Stimulated activated CD8-positive, alpha-beta memory T cell treated with anti-CD3 and anti-CD28 coated beads, Interleukin-15, amount 100 ng/mL, for 4 hours (primary cell): ENCODE measurements at regions not wholly inside any gene's neighbourhood (a gene's known extent, or its start where the extent isn't known, plus 50 kb on each side); places are given as distances from the start of the nearest gene placed in this dataset.

Experiments
- DNase-seq, 2 donors: peaks; one replicate each; pipeline ENCODE4 v3.0.0-alpha.2; 2020; ENCODE audit warnings: low read depth in 2 of 2

DNA sequence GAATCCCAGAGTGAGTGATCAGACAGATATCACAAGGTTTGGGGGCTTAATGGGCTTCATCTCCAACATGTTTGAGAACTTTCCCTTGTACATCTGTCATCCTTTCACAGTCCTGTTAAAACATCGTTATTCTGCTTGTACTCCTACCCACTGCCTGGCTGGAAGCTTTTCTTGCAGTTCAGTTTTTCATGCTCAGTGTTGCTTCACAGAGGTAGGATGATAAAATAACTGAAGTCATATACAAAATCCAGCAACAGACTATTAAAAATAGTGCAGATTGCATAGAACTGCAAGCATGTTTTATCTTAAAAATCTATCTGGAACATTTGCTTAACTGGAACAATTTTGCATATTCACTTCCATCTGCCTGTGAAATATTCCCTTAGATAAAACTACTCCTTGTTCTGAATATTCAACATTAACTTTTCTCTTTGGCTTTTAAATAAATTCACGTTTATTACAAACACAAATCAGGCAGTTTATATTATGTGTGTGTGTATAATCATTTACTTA is 579.6 kb upstream of the IGFBP7 start:
- no peak for DNase-seq

DNA sequence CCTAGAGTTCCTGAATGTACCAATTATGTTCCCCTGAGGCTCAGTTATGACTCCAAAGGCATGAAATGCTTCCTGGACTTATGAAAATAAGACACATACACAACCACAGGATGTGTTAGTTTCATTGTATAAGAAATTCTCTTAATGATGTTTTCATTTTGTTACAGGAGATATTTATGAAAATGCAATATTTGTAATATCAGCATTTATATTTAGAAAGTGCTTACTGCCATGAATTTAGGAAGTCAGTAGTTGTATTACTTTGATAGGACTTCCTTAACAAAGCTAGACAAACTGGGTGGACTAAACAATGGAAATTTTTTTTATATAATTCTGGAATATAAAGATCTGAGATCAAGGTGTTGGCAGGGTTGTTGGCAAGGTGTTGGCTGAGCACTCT is 572.1 kb upstream of the IGFBP7 start:
- no peak for DNase-seq

DNA sequence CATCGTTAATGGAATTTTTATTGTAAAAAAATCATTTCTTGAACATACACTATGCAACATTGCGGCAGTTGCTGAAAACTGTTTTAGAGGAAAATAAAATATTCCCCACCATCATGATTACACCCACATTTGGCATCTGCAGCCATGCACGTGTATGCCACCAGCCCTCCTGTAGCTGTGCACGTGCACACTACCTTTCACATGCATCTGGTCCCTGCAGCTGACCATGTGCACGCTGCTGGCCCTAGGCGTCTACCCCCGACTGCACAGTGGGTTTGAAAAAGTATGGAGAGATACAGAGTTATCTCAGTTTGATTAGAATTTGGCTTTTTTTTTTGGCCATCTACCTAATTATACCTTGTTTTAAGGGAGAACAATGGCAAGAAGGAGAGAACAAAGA is 569.8 kb upstream of the IGFBP7 start:
- DNase-seq: no peak

DNA sequence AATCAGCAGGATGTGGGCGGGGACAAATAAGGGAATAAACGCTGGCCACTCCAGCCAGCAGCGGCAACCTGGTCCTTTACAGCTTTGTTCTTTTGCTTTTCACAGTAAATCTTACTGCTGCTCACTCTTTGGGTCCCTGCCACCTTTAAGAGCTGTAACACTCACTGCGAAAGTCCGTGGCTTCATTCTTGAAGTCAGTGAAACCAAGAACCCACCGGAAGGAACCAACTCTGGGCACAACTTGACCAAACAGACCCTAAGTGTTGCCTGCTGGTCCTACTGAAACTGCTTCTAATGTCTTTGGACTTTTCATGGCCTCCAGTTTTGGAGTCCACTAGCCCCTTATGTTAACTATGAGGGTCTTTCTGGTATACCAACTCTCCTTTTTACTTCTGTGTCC is 566.2 kb upstream of the IGFBP7 start:
- DNase-seq: no peak

DNA sequence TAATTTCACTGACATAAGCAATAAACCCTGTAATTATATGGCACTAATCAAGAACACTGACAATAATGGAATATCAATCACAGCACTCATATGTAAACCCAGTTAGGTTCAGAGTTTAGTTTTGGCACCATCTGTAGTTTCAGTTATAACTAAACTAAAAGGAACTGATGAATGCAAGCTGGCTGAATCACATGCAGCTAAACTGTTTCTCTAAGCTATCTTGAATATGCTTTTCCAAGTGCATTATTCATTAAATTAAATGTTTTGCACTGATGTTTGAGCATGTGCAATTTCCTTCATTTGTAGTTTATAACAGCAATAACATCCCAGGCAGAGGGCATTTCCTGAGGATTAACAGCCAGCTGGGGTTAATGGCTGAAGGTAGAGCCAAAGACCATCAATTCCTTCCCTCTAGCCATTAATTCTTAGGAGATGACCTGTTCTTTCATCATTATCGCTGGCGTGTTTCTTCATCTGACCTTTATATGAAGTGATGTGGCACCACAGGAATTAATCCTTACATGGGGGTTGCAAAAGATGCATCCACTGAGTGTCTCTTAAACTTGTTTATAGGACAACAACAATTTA is 562.8 kb upstream of the IGFBP7 start:
- no peak for DNase-seq

DNA sequence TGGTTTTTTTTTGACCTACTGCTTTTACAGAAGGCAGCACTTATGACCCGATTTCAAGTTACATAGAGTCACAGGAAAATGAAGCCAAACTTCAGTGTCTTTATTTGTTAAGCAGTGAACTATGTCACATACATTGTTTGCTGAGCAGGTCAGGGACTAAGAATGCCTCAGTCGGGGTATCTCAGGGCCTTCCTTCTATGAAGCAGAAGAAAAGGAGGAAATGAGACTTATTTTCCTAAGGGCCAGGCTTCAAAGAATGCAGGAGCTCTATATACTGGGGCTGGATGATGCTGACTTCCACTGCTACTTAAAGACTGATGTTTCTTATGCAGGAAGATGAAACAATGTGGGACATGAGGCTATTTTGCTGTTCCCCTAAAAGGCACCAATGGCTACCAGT is 558.4 kb upstream of the IGFBP7 start:
- DNase-seq: no peak

DNA sequence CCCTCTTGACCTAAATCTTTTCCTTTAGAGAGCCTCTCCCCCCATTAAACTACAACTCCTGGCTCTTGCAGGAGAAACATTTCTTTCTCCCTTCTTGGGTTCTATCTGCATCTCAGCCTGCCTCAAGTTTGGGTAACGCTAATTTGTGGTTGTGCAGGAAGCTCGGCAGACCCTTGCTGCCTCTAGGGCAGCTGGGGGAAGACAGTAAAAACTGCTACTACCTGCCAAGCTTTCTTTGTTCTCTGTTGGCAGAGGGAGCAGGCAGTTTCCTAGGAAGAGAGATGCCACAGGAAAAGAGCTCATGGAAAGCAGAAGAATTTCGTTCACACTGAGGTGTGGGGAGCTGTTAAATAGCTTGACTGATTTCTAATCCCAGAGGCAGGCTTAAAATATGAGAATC is 555.6 kb upstream of the IGFBP7 start:
- no peak for DNase-seq

DNA sequence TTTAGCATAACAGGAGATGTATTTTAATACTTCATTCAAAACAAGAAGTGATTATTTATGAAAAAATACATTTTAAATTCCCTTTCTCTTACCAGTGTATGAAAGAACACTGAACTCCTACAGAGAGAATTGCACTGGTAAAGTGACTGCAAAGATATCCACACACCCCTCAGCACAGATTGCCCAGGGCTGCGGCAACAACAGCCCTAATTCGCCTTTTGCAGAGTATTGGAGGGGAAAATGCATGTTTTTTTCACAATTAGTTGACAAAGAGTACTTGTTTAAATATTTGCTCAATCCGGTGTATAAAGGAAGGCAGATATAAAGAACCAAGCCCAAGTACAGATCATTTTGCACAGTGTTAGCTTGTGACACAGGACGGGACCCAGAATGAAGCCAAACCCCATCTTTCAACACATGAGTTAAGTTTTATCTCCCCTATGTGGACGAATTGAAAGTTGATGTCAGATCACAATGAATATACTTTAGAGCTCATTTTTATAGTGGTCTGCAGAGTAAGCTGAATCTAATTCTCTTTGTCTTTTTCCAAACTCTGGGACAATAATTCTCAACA is 551.4 kb upstream of the IGFBP7 start:
- DNase-seq: no peak

DNA sequence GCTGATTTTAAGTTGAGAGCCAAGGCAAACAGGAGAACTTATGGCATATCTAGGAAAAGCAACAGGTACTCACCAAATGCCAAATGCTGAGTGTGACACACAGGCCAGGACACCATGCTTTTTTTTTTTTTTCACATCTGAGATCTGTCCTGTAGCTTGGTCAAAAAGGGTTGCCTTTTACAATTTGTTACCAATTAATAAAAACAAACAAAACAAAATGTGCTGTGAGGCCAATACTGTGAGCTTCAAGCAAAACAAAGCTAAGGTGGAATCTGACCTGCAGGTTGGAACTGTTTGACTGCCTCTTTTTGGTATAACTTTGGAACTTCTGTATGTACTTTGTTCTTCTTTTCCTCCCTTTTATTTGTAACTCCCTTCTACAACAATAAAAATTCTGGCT is 548.5 kb upstream of the IGFBP7 start:
- DNase-seq: no peak

DNA sequence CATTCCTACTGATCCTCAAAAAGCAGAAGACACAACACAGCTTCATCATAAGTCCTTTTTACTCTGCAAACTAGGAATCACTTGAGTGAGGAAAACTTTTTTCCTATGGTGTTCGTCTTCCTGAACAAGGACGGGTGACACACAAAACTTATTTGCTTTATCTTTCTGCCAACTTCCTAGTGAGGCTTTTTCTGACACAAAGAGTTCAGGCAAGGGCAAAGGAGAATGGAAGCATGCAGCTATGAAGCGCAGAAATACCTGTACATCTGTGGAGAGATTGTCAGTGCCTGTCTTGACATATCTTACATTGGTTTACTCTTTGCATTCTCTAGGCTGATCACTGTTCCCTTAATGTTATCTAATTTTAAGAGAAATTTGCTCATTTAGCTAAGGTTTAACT is 548.0 kb upstream of the IGFBP7 start:
- DNase-seq: no peak

DNA sequence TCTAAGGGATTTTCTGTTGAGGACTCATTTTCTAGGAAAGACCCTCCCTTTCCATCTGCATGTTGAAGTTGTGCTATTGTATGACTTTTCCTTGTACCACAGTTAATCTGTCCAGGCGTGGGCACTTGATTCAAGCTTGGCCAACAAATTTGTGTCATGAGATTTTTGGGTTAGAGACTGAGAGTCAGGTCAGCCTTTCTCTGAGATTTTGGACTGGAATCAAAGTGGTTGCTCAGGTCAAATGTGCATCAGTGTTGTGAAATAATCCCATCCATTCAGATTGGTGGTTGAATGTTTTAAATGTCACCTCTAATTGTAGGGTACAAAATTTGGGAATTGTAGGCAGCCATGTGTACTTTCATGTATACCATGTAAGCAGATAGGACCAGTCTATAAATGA is 545.2 kb upstream of the IGFBP7 start:
- DNase-seq: no peak

DNA sequence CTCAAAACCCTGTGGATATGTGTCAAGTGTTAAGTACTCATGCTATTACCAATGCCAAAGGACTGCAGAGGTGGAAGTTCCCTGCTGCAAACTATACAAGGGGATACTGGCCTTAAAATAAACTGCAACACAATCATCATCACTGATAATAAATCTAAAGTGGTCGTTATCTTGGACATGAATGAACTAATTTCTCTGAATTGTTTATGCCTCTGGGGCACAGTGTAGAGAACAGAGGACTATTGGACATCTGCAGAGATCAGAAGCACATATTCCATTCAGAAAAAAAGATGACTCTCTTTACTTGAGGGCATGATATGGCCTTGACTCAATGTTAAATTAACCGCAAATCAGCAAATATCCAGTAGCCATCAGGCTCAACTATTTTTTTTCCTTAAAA is 542.6 kb upstream of the IGFBP7 start:
- DNase-seq: no peak

DNA sequence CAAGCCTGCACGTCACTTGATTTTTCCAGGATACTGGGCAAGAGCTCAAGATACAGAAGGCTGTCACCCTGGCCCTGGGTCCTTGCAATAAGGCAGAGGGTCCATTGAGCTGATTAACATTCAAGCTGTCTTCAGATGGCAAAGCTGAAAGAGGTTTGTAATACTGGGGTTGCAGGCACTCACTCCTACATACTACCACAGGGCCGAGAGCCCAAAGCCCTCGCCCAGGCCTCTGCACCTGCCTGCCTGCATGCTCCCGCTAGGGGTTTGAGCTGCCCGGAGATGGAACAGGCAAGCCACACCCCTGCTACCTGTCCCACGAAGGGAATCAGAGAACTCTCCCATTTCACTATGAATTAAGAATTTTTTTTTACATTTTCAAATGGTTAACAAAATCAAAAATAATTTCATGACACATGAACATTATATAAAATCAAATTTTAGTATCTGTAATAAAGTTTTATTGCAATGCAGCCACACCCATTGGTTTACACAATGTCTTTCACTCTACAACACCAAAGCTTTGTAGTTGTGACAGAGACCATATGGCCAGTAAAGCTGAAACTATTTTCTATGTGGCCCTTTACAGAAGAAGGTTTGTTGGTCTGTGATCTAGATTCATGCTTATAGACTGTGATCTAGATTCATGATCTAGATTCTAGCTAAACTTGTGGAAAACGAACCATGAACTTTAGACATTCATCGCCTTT is 530.4 kb upstream of the IGFBP7 start:
- no peak for DNase-seq

DNA sequence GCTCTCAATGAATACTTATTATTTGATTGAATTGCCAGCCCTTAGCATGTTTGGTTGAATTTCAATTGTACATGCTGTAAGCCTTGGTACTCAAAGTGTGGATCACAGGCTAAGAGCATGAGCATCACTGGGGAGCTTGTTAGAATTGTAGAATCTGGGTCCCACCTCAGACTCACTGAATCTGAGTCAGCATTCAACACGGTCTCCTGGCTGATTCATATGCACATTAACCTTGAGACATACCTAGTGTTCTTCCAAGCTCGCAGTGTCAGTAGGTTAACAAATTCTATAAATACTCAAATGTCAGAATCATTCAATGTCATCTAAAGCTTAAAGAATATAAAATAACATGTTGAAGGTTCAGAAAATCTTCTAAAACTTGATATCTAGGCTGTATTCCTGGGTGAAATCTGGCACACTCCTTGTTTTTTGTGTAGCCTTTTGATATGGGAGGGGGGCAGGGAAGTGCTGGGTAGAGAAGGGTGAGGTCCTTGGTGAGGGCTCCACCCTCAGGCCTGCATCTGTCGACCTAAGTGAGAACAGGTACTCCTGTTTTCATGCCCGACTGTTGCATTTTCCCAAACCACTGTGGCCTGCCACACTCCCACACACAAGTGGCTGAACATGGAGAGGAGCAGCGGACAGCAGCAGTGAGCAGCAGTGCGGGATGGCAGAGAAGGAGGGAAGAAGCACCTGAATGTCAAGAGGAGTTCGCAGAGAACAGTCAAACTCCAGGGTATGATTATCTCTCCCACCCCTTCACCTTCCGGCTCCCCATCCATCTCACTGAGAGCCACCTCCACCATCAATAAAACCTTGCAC is 529.6 kb upstream of the IGFBP7 start:
- DNase-seq: no peak

DNA sequence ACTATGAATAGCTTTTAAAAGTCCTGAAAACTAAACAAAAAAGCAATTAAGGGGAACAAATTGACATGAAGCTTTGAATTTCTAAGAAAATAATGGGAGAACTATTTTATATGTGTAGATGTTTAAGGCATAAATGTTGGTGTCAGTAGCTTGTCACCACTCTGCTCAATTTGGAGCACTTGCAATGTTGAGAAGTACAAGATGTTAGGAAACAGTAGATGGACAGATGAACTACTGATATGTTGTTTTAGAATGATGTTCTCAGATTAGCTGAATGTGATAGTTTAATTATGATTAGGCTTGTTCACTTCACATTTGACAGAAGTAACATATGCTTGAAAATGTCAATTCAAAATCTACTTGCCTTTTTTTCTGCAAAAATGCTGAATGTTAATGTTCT is 525.7 kb upstream of the IGFBP7 start:
- DNase-seq: no peak

DNA sequence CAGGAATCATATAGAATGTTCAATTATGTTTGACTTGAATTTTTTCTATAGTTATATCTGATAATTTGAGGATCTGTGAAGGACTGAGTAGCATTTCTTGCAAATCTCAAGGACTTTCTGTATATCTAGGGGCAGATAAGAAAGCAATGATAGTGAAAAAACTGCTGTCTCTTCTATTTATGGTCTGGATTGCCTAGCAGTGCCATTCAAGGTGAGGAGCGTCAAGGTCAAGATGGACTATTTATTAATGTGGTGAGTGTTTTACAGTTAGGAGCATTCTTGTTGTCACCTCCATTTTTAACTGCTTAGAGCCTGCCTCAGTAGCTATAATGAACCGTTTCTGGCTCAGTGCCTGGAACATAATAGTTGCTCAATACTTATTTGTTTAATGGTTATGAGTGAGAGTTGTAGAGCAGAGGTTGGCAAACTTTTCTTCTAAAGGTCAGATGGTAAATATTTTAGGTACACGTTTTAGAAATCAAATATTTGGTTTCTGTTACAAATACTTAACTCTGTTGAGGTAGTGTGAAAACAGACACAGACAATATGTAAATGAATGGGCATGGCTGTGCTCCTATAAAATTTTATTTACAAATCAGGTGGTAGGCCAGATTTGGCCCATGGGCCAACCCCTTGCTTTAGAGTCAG is 523.2 kb upstream of the IGFBP7 start:
- no peak for DNase-seq

DNA sequence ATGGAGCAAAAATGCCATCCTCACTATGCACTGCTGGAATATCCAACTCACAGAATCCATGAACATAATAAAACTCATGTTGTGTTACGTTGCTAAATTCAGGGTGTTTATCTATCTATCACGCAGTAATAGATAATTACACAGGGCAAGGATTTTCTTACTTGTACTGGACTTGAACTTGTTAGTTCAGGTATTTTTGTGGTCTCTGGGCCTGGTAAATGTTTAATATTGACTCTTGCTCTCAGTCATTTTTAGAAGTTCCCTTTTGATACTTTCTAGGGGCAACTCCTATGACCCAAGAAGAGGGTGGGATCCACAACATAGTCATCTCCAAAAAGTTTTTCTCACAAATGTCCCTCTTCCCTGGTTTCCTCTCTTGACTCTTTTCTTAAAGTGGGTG is 522.4 kb upstream of the IGFBP7 start:
- no peak for DNase-seq

DNA sequence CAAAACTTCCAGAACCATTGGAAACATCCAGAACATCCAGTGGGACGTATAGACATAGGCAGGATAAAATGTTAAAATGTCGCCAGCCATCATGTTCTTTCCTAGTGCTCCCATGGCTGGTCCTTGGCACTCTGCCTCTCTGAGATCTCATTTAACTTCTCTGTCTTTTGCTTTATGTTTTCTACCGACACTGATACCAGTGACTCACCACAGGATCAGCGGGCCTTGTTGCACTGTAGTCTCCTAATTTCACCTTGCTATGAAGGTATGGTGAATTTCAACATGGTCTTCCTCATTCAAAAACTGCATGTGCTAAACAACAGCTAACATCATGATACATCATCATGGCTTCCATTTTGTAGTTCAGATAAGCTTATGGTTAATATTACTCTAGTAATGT is 521.0 kb upstream of the IGFBP7 start:
- DNase-seq: no peak

DNA sequence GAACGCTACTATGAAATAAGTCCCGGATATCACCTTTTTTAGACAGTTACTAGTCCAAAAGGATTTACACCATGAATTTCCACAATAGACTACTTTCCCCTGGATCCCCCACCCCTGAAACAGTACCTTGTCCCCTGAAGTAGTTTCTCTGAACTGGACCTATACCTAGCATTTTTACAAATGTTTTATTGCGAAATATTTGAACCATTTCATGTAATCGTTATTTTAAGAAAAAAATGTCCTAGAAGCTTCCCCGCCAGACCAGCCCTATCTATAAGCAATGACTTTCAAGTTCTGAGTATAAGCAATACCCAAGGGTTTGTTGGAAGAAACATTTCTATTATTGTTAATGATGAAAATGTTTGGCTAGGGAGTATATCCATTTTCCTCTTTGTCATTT is 517.8 kb upstream of the IGFBP7 start:
- no peak for DNase-seq

DNA sequence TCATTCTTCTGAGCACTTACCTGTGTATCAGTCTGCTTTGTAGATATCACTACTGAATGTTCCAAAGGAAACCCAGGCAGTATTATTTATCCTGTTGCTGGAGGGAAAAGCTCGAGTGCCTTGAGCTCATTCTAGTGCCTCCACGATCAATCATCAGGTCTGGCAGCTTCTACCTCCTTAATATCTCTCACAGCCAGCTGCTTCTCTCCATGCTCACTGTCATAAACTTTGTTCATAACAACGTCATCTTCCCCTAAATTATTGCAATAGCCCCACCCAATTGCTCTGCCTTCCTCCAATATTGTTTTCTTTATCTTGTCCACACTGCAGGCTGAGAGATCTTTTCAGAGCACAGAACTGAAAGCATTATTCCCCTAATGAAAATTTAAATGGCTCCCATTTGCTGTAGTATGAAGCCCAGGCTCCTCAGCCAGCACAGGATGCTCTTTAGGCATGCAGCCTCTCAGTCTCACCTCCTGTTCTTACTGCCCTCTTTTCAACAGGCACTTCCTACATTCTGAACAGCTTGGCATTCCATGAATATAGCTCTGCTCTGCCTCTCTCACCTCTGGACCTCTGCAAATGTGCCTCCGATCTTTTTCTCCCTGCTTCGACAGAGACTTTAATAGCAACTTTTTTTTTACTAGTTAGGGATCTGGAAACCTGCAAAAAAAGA is 504.2 kb upstream of the IGFBP7 start:
- no peak for DNase-seq

DNA sequence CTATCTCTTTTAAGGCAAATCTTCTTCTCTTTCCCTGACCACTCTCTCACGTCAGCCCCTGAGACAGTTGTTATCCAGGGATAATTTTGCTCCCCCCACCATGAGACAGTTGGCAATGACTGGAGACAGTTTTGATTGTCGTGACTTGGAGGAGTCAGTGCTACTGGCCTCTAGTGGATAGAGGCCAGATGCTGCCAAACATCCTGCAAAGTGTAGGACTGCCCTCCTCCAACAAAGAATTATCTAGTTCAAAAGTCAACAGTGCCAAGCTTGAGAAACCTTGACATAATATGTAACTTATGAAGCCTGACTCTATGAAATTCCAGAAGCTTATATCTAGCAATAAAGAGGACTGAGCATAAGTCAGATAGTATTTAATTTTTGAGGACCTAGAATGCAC is 502.1 kb upstream of the IGFBP7 start:
- no peak for DNase-seq
